BLaER1 treated with 17β-estradiol and CSF1 and Interleukin-3, amounts not matched to agents 10 nM and 100 nM (cell line): ENCODE measurements at regions not wholly inside any gene's neighbourhood (a gene's known extent, or its start where the extent isn't known, plus 50 kb on each side); places are given as distances from the start of the nearest gene placed in this dataset.
A peak's percentile ranks its signal among the peaks of the same experiment; 100 is the strongest.
"Not testable (repeated sequence)": the region's sequence is repeated elsewhere in the genome, so short reads cannot be mapped to it uniquely, and the experiment has no call there.

Experiments used
- H3K27ac ChIP-seq, 11 experiments: shearing (Covaris generic); formaldehyde crosslinking; 2 replicates each; pipeline ENCODE4 v1.8.1; 2022
- H3K27me3 ChIP-seq, 11 experiments: shearing (Covaris generic); formaldehyde crosslinking; 2 replicates each; pipeline ENCODE4 v1.8.1; 2022
- H3K36me3 ChIP-seq, 11 experiments: shearing (Covaris generic); formaldehyde crosslinking; 2 replicates each; pipeline ENCODE4 v1.8.1; 2022
- H3K4me1 ChIP-seq, 10 experiments: shearing (Covaris generic); formaldehyde crosslinking; 2 replicates each; pipeline ENCODE4 v1.8.1; 2022
- H3K4me2 ChIP-seq, 11 experiments: shearing (Covaris generic); formaldehyde crosslinking; 2 replicates each; pipeline ENCODE4 v1.8.1; 2022
- H3K4me3 ChIP-seq, 10 experiments: shearing (Covaris generic); formaldehyde crosslinking; 2 replicates each; pipeline ENCODE4 v1.8.1; 2022
- H3K9ac ChIP-seq, 11 experiments: shearing (Covaris generic); formaldehyde crosslinking; 2 replicates each; pipeline ENCODE4 v1.8.1; 2022
- H3K9me3 ChIP-seq, 11 experiments: shearing (Covaris generic); formaldehyde crosslinking; replicated peaks in 1 of 11; 2 replicates each; pipeline ENCODE4 v1.8.1; 2022
- H4K20me1 ChIP-seq, 11 experiments: shearing (Covaris generic); formaldehyde crosslinking; 2 replicates each; pipeline ENCODE4 v1.8.1; 2022
- Cebpa-rat ChIP-seq, 11 experiments: shearing (Covaris generic); IDR thresholded peaks; 2 replicates each; pipeline ENCODE4 v1.8.1; 2022

DNA sequence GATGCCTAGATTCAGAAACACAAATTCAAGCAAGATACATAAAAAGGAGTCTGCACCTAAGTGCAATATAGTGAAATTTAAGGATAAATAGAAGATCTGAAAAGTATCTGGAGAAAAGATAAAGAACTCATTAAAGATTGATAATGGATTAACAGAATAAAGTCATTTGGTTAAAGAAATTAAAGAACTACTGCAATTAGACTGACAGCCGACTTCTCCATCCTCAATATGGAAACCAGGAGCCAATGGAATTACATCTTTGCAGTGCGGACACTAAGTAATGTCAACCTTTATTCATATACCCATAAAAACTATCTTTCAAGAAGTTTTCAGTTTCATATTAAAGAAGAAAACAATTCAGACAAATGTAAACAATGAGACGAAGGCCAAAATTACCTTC lies 81.0 kb downstream of the MRPL36 start:
- Histone ChIP-seq H3K36me3 (no peaks in the 10 kb centered on the region), H3K4me3 (no peak overlapping the region), H3K4me1 (no peaks in the 10 kb centered on the region), H3K4me2 (no peak overlapping the region), H3K9me3 (peaks cover 32 to 42% (median 37%) of the 10 kb centered on the region in 11 experiments), H4K20me1 (no peaks in the 10 kb centered on the region), H3K27ac (no peak overlapping the region), H3K9ac (no peak overlapping the region), H3K27me3 (no peaks in the 10 kb centered on the region)
- TF ChIP-seq Cebpa-rat (IDR thresholded peaks at IDR 0.05), result no peak

DNA sequence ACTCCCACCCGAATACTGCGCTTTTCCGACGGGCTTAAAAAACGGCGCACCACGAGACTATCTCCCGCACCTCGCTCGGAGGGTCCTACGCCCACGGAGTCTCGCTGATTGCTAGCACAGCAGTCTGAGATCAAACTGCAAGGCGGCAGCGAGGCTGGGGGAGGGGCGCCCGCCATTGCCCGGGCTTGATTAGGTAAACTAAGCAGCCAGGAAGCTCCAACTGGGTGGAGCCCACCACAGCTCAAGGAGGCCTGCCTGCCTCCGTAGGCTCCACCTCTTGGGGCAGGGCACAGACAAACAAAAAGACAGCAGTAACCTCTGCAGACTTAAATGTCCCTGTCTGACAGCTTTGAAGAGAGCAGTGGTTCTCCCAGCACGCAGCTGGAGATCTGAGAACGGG lies 89.5 kb downstream of the MRPL36 start:
- not testable (repeated sequence) for H3K4me3 ChIP-seq, H3K9ac ChIP-seq
- peak overlapping the region in 10 of 11 experiments; percentile 13 to 85 (median 75); a peak in 18 of 22 replicates for H3K4me2 ChIP-seq

DNA sequence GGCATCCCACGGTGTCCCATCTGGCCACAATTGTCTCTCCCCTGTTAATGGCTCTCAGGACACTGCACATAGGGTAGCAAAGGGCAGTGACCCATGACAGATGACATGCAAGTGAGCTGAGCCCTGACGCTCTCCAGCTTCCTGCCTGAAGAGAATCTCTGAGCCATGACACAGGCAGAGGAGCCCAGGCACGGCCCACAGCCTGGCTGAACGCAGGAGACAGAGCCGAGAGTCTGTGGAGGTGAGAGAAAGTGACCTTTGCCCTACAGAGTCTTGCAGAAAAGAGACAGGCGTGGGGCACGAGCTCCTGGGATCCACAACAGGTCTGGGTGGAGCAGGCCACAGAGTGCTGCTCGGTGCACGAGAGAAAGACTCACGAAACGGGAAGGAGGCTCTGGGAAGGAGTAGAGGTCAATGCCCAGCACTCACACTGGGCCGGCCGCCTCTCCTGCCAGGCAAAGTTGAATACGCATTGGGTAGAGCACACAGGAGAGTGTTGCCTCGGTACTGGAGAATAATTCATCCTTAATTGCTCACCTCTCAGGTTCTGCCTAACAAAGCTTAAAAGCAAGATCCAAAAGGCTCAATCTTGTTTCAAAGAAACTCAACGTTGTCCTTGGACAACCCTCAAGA lies 90.3 kb downstream of the MRPL36 start:
- Histone ChIP-seq H3K4me3 (no peak overlapping the region; a peak in 1 of 20 replicates), H3K36me3 (no peaks in the 10 kb centered on the region), H3K27ac (0 out of 22 replicates have a peak overlapping the region, but pooled peaks of 2 of the 11 experiments have one; percentile 7 to 13), H3K9ac (no peak overlapping the region), H4K20me1 (no peaks in the 10 kb centered on the region; a peak in 1 of 22 replicates), H3K4me1 (peaks cover 10 to 34% (median 18%) of the 10 kb centered on the region in 10 experiments), H3K27me3 (no peaks in the 10 kb centered on the region), H3K4me2 (peak overlapping the region; percentile 14 to 85 (median 70)), H3K9me3 (no peaks in the 10 kb centered on the region)
- TF ChIP-seq Cebpa-rat (IDR thresholded peaks at IDR 0.05), result no peak

More for the DNA sequence above, 89.5 kb downstream of the MRPL36 start:
- not testable (repeated sequence) for H3K27me3 ChIP-seq, H3K36me3 ChIP-seq, H4K20me1 ChIP-seq, H3K27ac ChIP-seq, H3K9me3 ChIP-seq
- peaks cover 10 to 34% (median 18%) of the 10 kb centered on the region in 10 experiments for H3K4me1 ChIP-seq

DNA sequence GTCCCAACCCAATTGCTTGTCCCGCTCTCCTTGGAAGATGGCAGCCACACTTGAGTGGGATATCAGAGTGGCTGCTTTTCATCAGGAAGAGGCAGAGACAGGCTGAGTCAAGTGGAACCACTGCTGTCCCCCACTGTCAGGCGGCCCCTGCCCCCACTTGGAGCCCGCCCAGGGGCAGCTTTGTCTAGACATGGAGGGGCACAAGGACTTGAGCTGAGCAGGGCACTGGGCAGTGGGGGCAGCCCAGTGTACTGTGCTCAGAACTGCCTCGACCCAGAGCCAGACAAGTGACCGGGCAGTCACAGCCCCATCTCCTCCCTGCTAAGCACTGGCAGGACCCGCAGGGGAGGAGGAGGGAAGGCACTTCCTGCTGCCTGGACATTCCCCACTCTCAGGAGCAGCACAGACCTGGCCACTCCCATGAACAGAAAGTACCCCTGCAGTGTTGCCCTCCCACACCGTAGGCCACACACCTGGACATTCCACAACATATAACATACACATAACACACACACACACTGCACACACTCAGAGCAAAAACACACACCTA lies 91.0 kb downstream of the MRPL36 start:
- H3K27me3 ChIP-seq, result no peaks in the 10 kb centered on the region
- H4K20me1 ChIP-seq, result no peaks in the 10 kb centered on the region; a peak in 1 of 22 replicates
- H3K27ac ChIP-seq, result no peak overlapping the region
- no peaks in the 10 kb centered on the region for H3K9me3 ChIP-seq
- H3K36me3 ChIP-seq, result no peaks in the 10 kb centered on the region
- TF ChIP-seq Cebpa-rat (IDR thresholded peaks at IDR 0.05), result no peak
- H3K4me2 ChIP-seq, result peak overlapping the region; percentile 14 to 85 (median 70)
- peaks cover 10 to 34% (median 18%) of the 10 kb centered on the region in 10 experiments for H3K4me1 ChIP-seq
- H3K9ac ChIP-seq, result no peak overlapping the region
- H3K4me3 ChIP-seq, result no peak overlapping the region

DNA sequence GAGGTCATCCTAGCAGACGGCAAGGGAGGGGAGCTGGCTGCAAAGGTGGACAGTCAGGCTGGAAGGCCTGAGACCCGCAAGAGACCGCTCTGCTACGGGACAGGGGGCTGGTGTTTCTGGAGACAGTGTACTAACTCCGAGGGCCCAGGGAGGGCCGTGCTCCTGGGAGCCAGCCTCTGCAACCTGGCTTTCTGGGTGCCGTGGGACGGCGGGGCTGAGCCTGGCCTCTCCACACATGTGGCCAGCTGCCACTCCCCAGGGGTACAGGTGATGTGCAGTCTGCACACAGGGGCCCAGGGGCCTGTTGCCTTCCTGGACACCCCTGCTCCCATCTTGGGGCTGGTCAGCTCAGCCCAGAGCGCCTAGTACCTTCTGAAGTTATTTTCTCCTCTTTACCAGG lies 92.2 kb downstream of the MRPL36 start:
- Histone ChIP-seq H3K9me3 (no peaks in the 10 kb centered on the region), H3K4me1 (peaks cover 10 to 34% (median 18%) of the 10 kb centered on the region in 10 experiments), H3K4me2 (no peak overlapping the region), H4K20me1 (no peaks in the 10 kb centered on the region; a peak in 1 of 22 replicates), H3K27me3 (no peaks in the 10 kb centered on the region), H3K36me3 (no peaks in the 10 kb centered on the region), H3K27ac (no peak overlapping the region), H3K4me3 (no peak overlapping the region), H3K9ac (no peak overlapping the region)
- no peak for TF ChIP-seq Cebpa-rat (IDR thresholded peaks at IDR 0.05)

DNA sequence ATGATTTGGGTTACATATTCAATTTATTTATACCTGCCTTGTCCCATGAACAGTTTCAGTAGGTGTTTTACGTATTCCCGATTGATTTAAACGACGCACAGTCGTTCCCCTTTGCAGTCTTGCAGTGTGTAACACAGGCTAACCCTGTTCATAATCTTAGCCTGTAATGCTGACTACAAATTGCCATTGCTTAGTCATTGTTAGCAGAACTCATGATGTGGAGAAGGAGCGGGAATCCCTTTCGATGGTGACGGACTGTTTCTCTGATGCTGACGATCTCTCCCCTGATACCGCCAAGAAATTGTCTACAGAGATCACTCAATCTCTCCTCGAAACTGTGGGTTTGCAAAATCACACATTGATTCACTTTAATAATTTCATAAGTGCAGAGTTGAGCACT lies 93.2 kb downstream of the MRPL36 start:
- no peak overlapping the region for H3K9ac ChIP-seq
- TF ChIP-seq Cebpa-rat (IDR thresholded peaks at IDR 0.05), result no peak
- no peaks in the 10 kb centered on the region for H3K36me3 ChIP-seq
- no peak overlapping the region for H3K4me3 ChIP-seq
- H3K4me1 ChIP-seq, result peaks cover 10 to 34% (median 18%) of the 10 kb centered on the region in 10 experiments
- no peaks in the 10 kb centered on the region; a peak in 1 of 22 replicates for H4K20me1 ChIP-seq
- no peak overlapping the region for H3K4me2 ChIP-seq
- no peaks in the 10 kb centered on the region for H3K9me3 ChIP-seq
- H3K27me3 ChIP-seq, result no peaks in the 10 kb centered on the region
- no peak overlapping the region for H3K27ac ChIP-seq

DNA sequence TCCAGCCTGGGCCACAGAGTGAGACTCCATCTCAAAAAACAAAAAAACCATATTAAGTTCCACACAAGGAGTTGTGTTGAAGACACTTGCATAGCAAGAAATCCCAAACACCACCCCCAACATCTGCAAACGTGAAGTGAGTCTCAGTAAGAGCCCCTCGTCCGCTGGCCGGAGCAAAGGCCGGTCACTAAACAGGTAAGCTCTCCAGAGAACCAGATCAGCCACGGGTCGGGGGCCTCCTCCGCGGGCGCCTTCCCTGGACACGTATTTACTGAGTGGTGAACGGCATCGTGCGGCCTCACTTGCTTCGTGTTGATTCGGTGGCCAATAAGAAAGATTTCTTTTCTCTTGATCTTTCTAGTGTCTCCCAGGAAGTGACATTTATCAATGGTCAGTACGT lies 93.6 kb downstream of the MRPL36 start:
- Histone ChIP-seq H3K4me1 (peaks cover 10 to 36% (median 19%) of the 10 kb centered on the region in 10 experiments), H3K9ac (no peak overlapping the region), H3K9me3 (no peaks in the 10 kb centered on the region), H3K4me2 (no peak overlapping the region), H3K36me3 (no peaks in the 10 kb centered on the region), H4K20me1 (no peaks in the 10 kb centered on the region; a peak in 1 of 22 replicates), H3K27me3 (no peaks in the 10 kb centered on the region), H3K27ac (no peak overlapping the region), H3K4me3 (no peak overlapping the region)
- TF ChIP-seq Cebpa-rat (IDR thresholded peaks at IDR 0.05), result no peak

DNA sequence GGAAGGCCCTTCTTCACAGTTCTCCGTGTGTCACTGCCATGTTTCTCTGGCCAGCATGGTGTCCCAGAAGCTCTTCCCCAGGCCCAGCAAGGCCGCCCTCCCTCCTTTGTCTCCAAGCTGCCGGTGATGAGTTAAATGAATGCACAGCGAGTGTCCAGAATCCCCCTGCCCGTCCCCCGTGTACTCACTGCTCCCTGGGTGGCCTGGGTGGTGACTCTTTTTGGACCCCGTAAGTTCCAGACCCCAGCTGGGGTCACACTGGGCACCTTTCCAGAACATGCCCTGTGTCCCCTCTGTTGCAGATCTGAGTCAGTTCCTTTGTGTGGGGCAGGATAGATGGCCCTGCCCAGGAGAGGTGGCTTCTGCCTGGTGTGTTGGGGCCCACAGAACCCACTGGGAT lies 95.0 kb downstream of the MRPL36 start:
- Histone ChIP-seq H3K4me3 (no peak overlapping the region), H4K20me1 (no peaks in the 10 kb centered on the region; a peak in 1 of 22 replicates), H3K9me3 (no peaks in the 10 kb centered on the region), H3K4me1 (peaks cover 10 to 40% (median 24%) of the 10 kb centered on the region in 10 experiments), H3K27ac (no peak overlapping the region), H3K4me2 (no peak overlapping the region), H3K36me3 (no peaks in the 10 kb centered on the region), H3K27me3 (no peaks in the 10 kb centered on the region), H3K9ac (no peak overlapping the region)
- no peak for TF ChIP-seq Cebpa-rat (IDR thresholded peaks at IDR 0.05)

DNA sequence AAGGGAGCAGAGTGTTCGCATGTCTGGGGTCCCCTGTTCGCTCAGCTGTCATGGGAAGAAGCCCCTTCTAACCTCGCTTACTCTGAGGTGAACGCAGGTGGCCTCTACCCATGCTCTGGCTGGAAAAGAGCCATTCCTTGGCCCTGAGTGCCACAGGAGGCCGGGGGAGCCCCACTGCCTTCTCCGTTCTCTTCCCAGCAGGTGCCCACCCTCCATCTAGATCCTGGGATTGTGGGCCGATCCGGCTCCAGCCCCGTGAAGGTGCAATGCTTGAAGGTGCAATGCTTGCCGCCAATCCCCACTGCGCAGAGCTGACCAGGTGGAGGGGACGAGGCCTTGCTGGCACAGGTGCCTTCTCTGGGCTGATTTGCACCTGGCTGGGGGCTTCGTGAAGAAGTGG lies 95.4 kb downstream of the MRPL36 start:
- Histone ChIP-seq H3K27me3 (no peaks in the 10 kb centered on the region), H3K36me3 (no peaks in the 10 kb centered on the region)

More for the DNA sequence above, 95.4 kb downstream of the MRPL36 start:
- H3K9ac ChIP-seq, result no peak overlapping the region
- no peak overlapping the region for H3K4me2 ChIP-seq
- no peak for TF ChIP-seq Cebpa-rat (IDR thresholded peaks at IDR 0.05)
- no peak overlapping the region for H3K27ac ChIP-seq
- no peak overlapping the region for H3K4me3 ChIP-seq
- H3K4me1 ChIP-seq, result peaks cover 9 to 36% (median 20%) of the 10 kb centered on the region in 10 experiments
- H4K20me1 ChIP-seq, result no peaks in the 10 kb centered on the region; a peak in 1 of 22 replicates
- H3K9me3 ChIP-seq, result no peaks in the 10 kb centered on the region
